Activated effector memory CD4-positive, alpha-beta T cell treated with anti-CD3 and anti-CD28 coated beads, Interleukin-2, amount 50 U/mL, for 16 hours (primary cell): ENCODE measurements at regions not wholly inside any gene's neighbourhood (a gene's known extent, or its start where the extent isn't known, plus 50 kb on each side); places are given as distances from the start of the nearest gene placed in this dataset.

Source experiments
- DNase-seq: peaks from one replicate; pipeline ENCODE4 v3.0.0-alpha.2; 2020

DNA sequence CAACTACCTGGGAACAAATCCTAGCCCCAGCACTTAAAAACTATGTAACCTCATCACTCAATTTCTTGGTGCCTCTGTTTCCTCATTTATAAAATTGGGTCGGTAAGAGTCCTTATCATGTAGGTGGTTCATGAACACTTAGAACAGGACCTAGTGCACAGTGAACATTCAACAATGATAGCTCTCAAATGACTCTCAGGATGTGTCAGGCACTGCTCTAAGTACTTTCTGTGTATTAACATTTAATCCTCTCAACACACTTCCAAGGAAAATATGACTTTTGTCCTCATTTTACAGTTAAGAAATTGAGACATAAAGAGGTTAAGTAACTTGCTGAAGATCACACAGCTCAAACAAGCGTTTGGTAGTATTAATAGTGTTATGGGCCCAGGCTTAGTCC is 202.1 kb upstream of the KLF4 start:
- no peak for DNase-seq

DNA sequence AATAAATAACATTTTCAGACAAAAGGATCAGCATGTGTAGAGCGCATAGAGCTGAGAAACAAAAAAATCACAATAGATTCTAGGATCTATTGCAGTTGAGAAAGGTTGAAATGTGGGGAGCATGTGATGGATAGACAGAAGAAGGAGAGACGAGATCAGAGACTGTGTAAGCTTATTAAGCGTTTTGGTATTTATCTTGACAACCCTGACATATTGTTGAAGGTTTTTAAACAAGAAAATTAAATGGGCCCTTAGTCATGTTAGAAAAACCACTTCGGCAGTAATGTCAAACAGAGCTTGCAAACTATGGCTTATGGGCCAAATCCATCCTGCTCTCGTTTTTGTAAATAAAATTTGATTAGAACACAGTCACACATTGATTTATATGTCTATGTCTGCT is 200.5 kb upstream of the KLF4 start:
- no peak for DNase-seq

DNA sequence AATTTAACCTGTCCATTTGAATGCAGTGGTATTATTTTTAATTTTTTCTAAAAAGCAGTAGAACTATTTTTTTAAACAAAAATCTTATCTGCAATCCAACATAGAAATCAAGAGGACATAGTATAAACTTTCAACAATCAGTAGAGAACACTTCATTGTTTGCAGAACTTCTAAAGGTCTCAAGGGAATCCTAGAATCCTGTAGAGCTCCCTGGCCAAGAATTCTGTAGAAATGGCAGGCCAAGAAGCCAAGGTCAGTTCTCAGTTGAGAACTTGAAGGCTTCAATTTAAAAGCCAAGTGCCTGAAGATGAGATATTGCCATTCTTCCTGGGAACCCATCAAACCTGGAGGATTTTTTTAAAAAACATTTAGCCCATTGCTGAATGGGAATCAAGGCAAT is 199.2 kb upstream of the KLF4 start:
- DNase-seq: no peak

DNA sequence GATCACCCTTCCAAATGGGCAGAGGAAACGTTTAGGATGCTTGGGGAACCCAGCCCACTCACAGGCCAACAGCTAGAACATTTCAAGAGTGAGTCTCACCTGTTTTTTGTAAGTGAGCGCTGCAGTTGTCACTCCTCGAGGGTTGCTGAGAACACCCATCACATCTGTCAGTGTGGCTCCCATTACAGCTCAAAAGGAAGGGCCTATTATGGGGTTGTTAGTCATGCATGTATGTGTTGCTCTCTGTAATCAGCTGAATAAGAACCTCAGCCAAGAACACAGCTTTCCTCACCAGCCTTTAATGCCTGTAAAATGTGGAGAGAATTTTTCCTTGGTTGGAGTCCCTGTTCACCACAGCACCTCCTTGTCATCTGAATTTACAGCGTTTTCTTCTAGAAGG is 196.3 kb upstream of the KLF4 start:
- DNase-seq: no peak

DNA sequence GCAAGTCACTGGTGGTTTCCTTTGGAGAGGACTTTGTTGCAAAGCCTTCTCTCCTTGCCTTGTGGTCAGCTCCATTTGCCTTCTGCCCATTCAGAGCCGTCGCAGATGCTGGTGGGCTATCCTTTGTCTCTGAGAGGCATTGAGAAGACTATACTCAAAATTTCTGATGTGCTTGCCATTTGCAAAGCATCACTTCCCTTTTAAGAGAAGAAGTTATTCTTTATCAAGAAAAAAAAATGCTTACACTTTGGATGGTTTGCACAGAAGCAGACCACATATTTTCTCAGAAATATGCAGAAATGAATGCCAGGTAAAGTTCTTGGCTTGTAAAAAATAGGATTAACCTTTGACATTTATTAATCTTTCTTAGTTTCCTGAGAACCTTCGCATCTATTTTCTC is 195.8 kb upstream of the KLF4 start:
- no peak for DNase-seq

DNA sequence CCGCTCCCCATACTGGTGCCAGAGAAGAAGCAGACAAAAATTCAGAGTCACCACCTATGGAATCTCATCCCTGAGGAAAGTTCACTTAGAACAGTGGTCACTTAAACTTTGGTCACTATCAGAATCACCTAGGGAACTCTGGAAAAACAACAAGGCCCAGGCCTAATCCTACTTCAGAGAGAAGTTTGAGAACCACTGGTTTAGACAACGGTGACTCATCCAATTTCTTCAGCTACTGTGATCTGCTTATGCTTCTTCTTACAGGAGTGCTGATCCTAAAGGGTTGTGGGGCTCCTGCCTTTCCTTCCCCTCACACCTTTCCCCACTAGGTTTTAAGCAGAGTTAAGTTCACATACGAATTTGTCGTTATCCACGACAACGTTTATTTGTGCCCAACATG is 194.7 kb upstream of the KLF4 start:
- no peak for DNase-seq

DNA sequence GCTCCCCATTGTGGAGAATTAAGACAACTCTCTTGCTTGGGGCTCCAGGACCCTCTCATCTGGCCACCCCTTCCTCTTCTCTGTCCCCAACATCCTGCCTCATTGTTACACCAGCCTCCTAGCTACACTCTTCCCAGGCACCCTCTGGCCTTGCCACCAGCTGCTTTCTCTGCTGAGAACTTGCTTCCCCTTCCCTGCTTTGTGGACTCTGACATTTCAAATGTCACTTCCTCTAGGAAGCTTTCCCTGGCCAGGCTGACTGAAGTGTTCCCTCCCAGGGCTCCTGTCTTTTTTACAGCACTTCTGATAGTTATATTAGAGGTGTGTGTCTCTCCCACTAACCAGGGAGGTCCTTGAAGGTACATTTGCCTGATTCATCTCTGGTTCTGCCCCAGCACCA is 194.0 kb upstream of the KLF4 start:
- DNase-seq: no peak

DNA sequence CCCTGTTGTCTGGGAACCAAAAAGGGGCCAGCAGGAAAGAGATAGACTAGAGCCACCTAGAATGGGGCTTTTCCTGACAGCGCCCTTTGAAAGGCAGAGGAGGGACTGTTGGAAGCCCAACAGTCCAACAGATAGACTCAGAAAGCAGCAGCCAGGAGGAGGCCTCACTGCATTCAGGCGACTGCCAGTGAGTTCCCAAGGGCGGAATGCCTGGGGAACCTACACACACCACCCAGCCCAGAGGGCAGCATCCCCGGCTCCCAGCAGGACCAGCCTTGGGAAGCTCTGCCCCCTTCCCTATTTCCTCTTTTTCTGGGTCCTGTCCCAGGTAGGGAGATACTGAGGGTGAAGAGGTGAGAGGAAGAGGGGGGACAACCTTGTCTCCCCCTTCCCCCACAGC is 192.4 kb upstream of the KLF4 start:
- DNase-seq: no peak

DNA sequence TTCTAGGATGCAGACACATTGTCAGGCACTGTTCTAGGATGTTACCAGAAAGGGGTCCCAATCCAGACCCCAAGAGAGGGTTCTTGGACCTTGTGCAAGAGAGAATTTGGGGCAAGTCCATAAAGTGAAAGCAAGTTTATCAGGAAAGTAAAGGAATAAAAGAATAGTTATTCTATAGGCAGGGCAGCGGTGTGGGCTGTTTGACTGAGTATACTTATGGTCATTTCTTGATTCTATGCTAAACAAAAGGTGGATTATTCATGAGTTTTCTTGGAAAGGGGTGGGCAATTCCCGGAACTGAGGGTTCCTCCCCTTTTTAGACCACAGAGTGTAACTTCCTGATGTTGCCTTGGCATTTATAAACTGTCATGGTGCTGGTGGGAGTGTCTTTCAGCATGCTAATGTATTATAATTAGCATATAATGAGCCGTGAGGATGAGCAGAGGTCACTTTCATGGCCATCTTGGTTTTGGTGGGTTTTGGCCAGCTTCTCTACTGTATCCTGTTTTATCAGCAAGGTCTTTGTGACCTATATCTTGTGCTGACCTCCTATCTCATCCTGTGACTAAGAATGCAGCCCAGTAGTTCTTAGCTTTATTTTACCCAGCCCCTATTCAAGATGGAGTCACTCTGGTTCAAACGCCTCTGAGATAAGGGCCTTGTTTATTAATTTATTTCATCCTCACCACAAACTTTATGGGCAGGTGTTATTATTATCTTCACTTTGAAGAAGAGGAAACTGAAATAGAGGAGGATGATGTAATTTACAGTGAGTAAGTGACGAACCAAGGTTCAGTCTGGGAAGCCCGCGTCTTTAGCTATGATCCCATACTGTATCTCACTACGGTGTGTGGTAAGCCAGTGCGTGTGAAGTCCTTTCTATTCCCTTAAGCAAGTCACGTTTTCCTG is 186.0 kb upstream of the KLF4 start:
- no peak for DNase-seq

DNA sequence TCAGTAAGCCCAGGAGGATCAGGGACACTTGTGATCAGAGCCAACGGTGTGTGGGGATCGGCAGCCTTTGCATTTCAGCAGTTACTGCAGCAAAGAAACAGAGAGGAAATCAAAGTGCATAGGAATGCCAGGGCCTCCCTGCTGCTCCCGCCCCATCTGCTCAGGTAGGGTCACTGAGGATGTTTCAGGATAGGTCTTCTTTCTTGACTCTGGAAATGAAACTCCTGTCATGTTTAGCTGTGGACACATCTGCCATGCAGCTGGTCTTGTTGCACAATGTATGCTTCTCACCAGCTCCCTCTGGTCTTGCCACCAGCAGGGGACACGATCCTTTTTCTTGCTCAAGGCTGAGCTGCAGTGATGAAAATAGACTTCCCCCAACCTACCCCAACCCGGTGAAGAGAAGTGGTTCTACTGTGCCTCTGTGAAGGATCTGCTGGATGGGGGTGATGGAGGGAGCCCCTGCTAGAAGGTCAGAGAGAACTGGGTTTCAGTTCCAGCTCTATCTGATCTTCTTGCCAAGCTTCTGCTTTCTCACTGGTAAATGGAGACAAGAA is 185.2 kb upstream of the KLF4 start:
- DNase-seq: no peak

DNA sequence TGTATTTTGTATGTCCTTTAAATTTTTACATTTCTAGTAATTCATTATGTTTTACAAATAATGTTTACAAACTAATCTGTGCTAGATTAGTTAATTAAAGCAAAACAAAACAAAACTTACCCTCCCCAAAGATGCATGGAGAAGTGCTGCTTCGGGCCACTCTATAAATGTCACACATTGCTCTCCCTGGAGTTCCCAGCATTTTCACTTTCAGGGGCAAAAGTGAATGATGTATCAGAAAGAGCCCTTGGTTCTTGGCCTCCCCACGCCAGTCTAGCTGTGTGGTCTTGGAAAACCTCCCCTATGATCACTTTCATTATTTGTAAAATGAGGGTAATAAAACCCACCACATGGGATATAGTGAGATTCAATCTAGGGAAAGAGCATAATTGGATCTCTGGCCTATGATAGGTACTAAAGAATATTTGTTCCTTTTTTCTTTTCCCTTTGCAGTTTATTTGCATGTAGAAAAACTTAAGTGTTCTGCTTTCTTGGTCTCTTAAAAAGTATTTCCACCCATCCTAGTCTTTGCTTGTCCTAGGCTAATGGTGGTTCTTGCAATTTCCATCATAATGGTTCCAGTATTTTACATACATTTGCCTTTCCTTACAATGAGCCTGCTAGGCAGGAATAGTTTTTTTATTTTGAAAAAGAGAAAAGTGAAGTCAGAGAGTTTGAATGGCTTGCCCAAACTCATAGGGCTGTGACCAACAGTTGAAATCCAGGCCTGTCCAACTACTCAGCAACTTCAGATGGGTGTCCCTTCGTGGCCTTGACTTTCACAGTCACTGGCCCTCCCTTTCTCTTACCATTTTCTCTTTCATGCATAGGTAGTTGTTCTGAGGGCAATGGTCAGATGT is 184.5 kb upstream of the KLF4 start:
- DNase-seq: no peak

DNA sequence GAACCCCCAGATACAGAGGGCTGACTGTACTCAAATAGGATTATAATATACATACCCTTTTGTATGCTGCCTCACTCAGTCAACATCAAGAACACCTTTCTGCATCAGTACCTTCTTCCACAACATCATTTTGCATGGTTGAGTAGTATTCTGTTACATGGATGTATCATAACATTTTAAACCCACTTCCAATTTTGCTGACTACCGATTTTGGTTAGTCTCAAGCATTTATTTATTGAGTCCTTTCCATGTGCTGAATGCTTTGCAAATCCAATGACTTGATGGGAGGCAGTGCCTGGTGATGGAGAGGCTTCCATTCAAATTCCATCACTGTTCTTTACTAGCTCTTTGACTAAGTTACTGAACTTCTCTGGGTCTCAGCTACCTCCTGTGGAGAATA is 182.0 kb upstream of the KLF4 start:
- DNase-seq: no peak

DNA sequence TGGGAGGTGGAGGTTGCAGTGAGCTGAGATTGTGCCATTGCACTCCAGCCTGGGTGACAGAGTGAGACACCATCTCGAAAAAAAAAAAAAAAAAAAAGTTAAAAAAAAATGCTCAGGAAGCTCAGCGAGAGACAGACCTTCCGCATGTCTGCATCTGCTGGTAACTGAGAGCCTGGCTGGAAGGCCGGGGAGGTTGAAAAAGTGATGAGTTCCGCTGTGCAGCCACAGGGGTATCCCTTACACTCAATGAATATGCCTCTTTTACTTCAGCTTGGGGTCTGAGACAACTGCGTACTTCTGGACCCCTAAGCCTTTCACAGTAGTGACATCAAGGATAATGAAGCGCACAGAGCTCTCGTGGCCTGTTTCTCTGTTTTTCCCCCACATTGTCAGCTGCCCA is 179.9 kb upstream of the KLF4 start:
- no peak for DNase-seq

DNA sequence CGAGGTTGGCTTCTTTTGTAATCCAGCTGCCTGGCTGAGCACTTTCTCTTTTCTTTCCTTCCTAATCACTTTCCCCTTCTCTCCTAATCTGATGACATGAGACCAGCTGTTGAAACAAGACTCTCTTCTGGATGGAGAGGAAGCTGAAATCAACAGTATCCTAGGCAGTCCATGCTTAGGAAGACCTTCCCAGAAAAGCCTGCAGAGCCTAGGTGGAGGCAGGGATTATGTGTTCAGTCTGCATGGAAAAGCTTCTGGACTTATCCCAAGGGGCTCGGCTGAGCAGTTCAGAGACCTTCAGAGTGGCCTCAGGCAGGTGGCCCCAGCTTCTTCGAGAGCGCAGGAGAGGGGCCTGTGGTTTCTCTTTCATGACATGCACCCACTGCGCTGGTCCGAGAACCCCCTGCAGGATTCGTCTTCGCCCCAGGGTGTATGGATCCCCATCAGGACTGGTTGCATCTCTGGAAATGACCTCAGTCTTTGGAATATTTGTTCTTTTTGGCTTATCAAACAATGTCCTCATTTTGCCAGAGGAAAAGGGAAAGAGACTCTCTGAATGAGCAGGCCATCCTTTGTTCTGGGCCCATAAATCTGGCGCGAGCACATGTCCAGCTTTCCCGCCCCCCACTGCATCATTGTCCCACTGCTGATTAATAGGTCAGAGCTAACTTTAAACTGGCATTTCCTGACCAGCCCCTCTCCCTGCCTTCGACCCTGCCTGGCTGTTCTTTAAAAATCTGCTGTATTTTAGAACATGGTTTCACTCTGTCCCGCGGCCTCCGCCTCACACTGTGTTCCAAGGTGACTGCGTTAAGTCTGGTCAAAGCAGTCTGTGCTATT is 177.9 kb upstream of the KLF4 start:
- DNase-seq: no peak

DNA sequence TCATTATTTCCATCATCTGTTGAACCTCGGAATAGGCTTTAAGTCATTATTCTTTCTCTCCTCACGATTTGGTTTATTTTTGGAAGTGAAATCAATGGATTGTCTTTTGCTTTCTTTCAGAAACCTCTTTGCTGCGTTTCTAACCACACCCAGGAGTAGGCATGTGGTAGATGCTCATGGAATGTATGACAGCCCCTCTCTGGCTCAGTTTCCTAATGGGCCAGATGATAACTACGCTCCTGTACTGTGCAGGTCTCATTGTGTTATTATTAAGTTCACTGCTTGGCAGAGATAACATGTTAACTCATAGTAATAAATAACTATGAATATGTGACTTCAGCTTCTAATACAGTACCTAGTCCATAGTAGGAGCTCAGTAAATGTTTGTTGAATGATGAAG is 175.5 kb upstream of the KLF4 start:
- no peak for DNase-seq

DNA sequence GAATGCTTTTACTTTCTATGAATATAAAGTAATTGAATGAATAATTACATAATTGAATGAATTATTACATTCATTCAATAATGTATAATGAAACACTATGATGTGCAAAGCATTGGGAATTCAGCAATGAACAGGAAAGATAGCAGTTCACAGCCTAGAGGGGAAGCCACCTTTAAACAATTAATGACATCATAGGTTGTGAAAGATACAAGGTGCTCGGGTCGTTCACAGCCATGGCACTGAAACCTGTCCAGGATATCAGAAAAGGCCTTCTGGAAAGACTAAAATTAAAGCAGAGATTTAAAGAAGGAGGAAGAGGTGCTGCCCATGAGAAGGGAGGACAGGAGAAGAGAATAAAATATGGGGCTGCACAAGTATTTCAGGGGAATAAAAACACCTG is 171.4 kb upstream of the KLF4 start:
- no peak for DNase-seq

DNA sequence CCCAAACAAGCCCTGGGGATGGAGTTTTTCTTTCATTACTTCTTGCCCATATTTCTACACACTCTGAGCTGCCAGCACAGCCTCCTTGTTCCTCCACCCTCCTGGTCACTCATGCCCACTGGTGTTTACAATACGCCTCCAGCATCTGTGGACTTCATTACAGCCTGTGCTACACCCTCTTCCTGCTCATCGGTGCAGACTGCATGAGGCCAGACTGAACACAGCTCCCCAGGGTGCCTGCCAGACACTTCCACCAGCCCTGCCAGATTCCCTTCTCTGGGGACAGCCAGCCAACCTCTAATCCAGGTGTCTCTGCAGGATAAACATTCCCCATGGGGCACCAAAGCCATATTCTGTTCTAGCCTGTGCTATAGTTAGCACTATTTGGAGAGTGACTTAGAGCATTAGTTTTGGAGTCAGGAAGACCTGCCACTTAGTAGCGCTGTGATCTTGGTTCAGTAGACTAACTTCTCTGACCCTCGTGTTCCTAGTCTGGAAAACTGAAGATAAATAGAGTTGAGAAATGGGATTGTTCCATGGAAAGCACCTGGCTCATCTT is 163.8 kb upstream of the KLF4 start:
- no peak for DNase-seq

DNA sequence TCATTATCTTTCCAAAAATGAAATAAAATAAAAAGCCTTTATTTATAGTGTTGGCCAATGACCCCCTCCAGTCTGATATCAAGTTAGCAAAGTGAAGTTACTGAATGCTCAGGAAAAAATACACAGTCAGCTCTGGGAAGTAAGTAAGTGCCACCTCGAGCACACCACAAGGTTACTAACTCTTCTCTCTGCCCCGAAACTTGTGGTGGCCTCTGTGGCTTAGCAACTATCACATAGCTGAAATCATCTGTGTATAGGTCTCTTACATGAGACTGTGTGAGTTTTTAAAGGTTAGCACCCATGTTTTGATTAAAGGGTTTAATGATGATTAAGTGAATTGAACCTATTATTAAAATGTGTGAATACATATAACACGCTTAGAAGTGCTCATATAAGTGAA is 161.4 kb upstream of the KLF4 start:
- no peak for DNase-seq

DNA sequence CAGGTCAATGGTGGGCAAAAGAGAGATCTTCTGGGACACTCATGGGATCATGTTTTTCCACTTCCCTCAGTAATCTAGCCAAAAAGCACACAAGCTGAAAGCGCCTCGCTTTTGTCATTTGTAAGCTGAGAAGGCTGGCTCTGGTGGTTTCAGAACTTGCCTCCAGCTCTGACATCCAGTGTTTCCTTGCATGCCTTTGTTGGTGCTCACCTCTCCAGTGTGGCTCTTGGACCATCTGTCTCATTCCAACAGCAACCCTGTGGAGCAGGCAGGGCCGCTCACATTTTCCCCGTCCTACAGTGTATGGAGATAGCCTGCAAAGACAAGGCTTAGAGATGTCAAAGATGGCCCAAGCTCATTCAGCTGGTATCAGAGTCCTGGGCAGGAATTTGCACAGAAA is 160.8 kb upstream of the KLF4 start:
- no peak for DNase-seq

DNA sequence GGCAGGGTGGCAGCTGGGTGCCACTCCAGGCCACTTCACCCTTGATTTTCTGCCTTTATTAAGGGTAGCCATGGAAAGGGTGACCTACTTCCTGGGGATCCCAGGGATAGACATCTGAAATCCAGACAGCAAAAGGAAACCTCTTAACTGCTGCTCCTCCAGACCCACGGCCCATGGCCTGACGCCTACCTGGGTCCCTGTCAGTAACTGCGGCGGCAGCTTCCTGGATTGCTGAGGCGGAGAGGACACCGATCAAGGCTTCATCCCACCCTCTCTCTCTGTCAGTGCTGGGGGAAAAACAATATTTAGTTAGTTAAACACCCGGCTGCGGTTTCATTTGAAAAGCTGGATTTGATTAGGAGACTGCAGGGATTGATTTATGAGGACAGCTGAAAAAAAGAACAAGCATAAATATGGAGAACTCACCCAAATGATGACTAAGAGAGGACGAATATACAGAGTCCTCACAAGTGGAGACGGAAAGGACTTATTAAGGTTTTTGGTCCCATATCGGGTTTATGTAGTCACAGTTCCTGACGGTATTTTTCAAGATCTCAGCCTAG is 158.7 kb upstream of the KLF4 start:
- no peak for DNase-seq

DNA sequence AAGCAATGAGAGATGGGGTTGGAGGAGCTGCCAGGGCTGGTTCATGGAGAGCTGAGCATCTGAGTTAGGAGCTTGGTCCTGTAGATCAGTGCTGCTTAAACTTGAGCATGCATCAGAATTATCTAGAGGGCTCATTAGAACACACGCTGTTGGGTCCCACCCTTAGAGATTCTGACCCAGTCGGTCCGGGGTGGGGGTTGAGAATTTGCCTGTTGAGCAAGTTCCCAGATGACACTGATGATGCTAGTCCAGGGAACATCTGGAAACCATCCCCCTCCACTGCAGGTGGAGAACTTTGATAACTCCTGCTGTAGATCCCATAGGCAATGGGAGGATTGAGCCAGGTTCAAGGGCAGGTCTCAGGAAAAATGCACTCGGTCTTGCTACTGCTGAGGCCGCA is 158.0 kb upstream of the KLF4 start:
- DNase-seq: no peak

DNA sequence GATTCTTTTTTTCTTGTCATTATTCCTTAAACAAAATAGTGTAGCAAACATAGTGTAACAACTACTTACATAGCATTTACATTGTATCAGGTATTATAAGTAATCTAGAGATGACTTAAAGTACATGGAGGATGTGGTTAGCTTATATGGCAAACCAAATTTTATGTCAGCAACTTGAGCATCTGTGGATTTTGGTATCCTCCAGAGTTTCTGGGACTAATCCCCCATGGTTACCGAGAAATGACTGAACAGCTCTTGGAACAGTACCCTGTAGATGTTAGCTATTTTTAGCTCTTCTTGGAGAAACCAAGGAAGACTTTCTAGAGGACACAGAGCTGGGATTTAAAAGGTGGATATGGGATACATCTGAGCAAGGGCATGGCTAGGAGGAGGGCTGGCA is 157.6 kb upstream of the KLF4 start:
- DNase-seq: no peak
